H1 (cell line): ENCODE measurements at regions not wholly inside any gene's neighbourhood (a gene's known extent, or its start where the extent isn't known, plus 50 kb on each side); places are given as distances from the start of the nearest gene placed in this dataset.

ENCODE experiments used
- TF ChIP-seq, protein P1 (sequence below): IDR thresholded peaks from 2 replicates; pipeline ENCODE4 v1.6.1; 2012; ENCODE audit warnings: inconsistent platforms

DNA sequence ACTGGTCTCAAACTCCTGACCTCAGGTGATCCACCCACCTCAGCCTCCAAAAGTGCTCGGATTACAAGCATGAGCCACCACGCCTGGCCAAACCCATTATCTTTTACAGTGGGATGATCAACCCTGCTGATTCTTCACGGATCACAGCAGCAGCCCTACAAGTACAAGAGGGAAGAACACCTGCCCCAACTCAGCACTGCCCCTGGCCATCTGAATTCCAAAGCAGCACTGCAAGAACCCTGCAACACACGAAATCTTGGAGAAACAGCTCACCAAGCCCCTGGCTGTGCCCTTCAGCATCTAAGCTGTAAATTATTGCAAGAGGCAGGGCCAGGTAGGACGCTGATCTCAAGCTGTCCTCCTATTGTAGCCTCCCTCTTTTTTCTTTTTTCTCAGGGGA is 54.5 kb upstream of the MC3R start (continued):
- TF ChIP-seq, protein P1, sequence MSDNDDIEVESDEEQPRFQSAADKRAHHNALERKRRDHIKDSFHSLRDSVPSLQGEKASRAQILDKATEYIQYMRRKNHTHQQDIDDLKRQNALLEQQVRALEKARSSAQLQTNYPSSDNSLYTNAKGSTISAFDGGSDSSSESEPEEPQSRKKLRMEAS, result no peak
